Endometrial microvascular endothelial cells (primary cell): ENCODE measurements at regions not wholly inside any gene's neighbourhood (a gene's known extent, or its start where the extent isn't known, plus 50 kb on each side); places are given as distances from the start of the nearest gene placed in this dataset.

ENCODE experiments used
- in situ Hi-C: cut with HindIII; loops from 2 replicates; pipeline ENCODE4 v1.10.0; 2017; ENCODE audit warnings: low sequenced_read_pairs, low pct_unique_long_range_greater_than_20kb; ENCODE audit errors: inconsistent ontology term

- in situ Hi-C loops: no loop called here
These were observed 250.8 kb upstream of the TCF4 start for GRCh38 chr18:55838841-55839240.

- in situ Hi-C loops: no loop called here
These were observed 250.3 kb upstream of the TCF4 start for GRCh38 chr18:55838319-55838718.

GRCh38 chr18:55833543-55833942, 245.6 kb upstream of the TCF4 start:
- in situ Hi-C loops: no loop called here

GRCh38 chr18:55830544-55830943, 242.6 kb upstream of the TCF4 start:
- in situ Hi-C loops: no loop called here

- in situ Hi-C loops: no loop called here
These were observed 233.2 kb upstream of the TCF4 start for GRCh38 chr18:55821219-55821618.

- in situ Hi-C loops: no loop called here
These were observed 231.5 kb upstream of the TCF4 start for GRCh38 chr18:55819448-55819847.

GRCh38 chr18:55818284-55818683, 230.3 kb upstream of the TCF4 start:
- in situ Hi-C loops: no loop called here

- in situ Hi-C loops: no loop called here
These were observed 223.9 kb upstream of the TCF4 start for GRCh38 chr18:55811925-55812324.

GRCh38 chr18:55805666-55806065, 217.7 kb upstream of the TCF4 start:
- in situ Hi-C loops: no loop called here

- in situ Hi-C loops: loop anchor here (25.0 kb wide), 2 partner anchors 483 to 767 kb away; no protein-coding TSS in a partner anchor
These were observed 207.2 kb upstream of the TCF4 start for GRCh38 chr18:55795101-55795669.

- in situ Hi-C loops: loop anchor here (25.0 kb wide), 2 partner anchors 482 to 768 kb away; no protein-coding TSS in a partner anchor
These were observed 206.5 kb upstream of the TCF4 start for GRCh38 chr18:55794288-55795052.

- in situ Hi-C loops: loop anchor here (25.0 kb wide), 2 partner anchors 478 to 772 kb away; no protein-coding TSS in a partner anchor
These were observed 202.3 kb upstream of the TCF4 start for GRCh38 chr18:55790296-55790695.

GRCh38 chr18:55787536-55788073, 199.6 kb upstream of the TCF4 start:
- in situ Hi-C loops: loop anchor here (10.0 to 25.0 kb wide), 3 partner anchors 297 to 775 kb away; no protein-coding TSS in a partner anchor

- in situ Hi-C loops: loop anchor here (10.0 to 25.0 kb wide), 3 partner anchors 298 to 776 kb away; no protein-coding TSS in a partner anchor
These were observed 198.8 kb upstream of the TCF4 start for GRCh38 chr18:55786651-55787272.

- in situ Hi-C loops: loop anchor here (10.0 to 25.0 kb wide), 3 partner anchors 301 to 778 kb away; no protein-coding TSS in a partner anchor
These were observed 195.9 kb upstream of the TCF4 start for GRCh38 chr18:55783921-55784320.

- in situ Hi-C loops: loop anchor here (10.0 to 25.0 kb wide), 3 partner anchors 303 to 781 kb away; no protein-coding TSS in a partner anchor
These were observed 193.5 kb upstream of the TCF4 start for GRCh38 chr18:55781481-55781957.

- in situ Hi-C loops: loop anchor here (10.0 to 25.0 kb wide), 3 partner anchors 304 to 782 kb away; no protein-coding TSS in a partner anchor
These were observed 192.6 kb upstream of the TCF4 start for GRCh38 chr18:55780586-55781071.

GRCh38 chr18:55779691-55780585, 191.9 kb upstream of the TCF4 start:
- in situ Hi-C loops: loop anchor here (10.0 to 25.0 kb wide), 3 partner anchors 305 to 782 kb away; no protein-coding TSS in a partner anchor
